MM.1S (cell line): ENCODE measurements at regions not wholly inside any gene's neighbourhood (a gene's known extent, or its start where the extent isn't known, plus 50 kb on each side); places are given as distances from the start of the nearest gene placed in this dataset.

Experiments used
- DNase-seq: peaks from one replicate; pipeline ENCODE4 v3.0.0-alpha.2; 2015
- H2AFZ ChIP-seq: fragments of 300-600 bp; sonication (generic); 2 replicates; pipeline ENCODE4 v1.6.0; 2016; ENCODE audit warnings: antibody characterized with exemption, low read length
- H3F3A ChIP-seq: fragments of 300-600 bp; sonication (generic); 2 replicates; pipeline ENCODE4 v1.6.1; 2016; ENCODE audit warnings: mild to moderate bottlenecking, antibody characterized with exemption, low read length, moderate library complexity, mixed read lengths; ENCODE audit not compliant: insufficient read depth
- H3K27ac ChIP-seq: fragments of 300-600 bp; sonication (generic); 2 replicates; pipeline ENCODE4 v1.5.1; 2016; ENCODE audit warnings: mild to moderate bottlenecking, low read length
- H3K27me3 ChIP-seq: fragments of 300-600 bp; sonication (generic); replicated peaks from 2 replicates; pipeline ENCODE4 v1.6.0; 2016; ENCODE audit warnings: low read length; ENCODE audit not compliant: insufficient read depth
- H3K36me3 ChIP-seq: fragments of 300-600 bp; sonication (generic); replicated peaks from 2 replicates; pipeline ENCODE4 v1.6.1; 2016; ENCODE audit warnings: mild to moderate bottlenecking, low read length, mixed read lengths; ENCODE audit not compliant: insufficient read depth
- H3K4me1 ChIP-seq: fragments of 300-600 bp; sonication (generic); 2 replicates; pipeline ENCODE4 v1.6.1; 2016; ENCODE audit warnings: low read length, mixed read lengths
- H3K4me2 ChIP-seq: fragments of 300-600 bp; sonication (generic); 2 replicates; pipeline ENCODE4 v1.6.0; 2016; ENCODE audit warnings: low read depth, low read length
- H3K4me3 ChIP-seq: fragments of 300-600 bp; sonication (generic); 2 replicates; pipeline ENCODE4 v1.5.1; 2016; ENCODE audit warnings: low read length, mixed read lengths
- H3K79me2 ChIP-seq: fragments of 300-600 bp; sonication (generic); 2 replicates; pipeline ENCODE4 v1.6.1; 2016; ENCODE audit warnings: mixed run types, low read length, mixed read lengths
- H3K9ac ChIP-seq: fragments of 300-600 bp; sonication (generic); 2 replicates; pipeline ENCODE4 v1.6.1; 2016; ENCODE audit warnings: low read length, mixed read lengths
- H3K9me2 ChIP-seq: fragments of 300-600 bp; sonication (generic); replicated peaks from 2 replicates; pipeline ENCODE4 v1.6.1; 2016; ENCODE audit warnings: mild to moderate bottlenecking, low read length, mixed read lengths; ENCODE audit not compliant: insufficient read depth
- H3K9me3 ChIP-seq: fragments of 300-600 bp; sonication (generic); replicated peaks from 2 replicates; pipeline ENCODE4 v1.6.1; 2016; ENCODE audit warnings: mild to moderate bottlenecking, low read length, mixed read lengths; ENCODE audit not compliant: insufficient read depth
- H4K20me1 ChIP-seq: fragments of 300-600 bp; sonication (generic); 2 replicates; pipeline ENCODE4 v1.6.1; 2016; ENCODE audit warnings: mild to moderate bottlenecking, low read length, moderate library complexity, mixed read lengths; ENCODE audit not compliant: insufficient read depth
- CTCF ChIP-seq: fragments of 300-600 bp; sonication (generic); IDR thresholded peaks from 2 replicates; pipeline ENCODE4 v1.5.1; 2016; ENCODE audit warnings: antibody characterized with exemption, low read length, mixed read lengths
- EZH2 ChIP-seq: fragments of 300-600 bp; sonication (generic); optimal IDR thresholded peaks from 2 replicates; pipeline ENCODE3; 2017; ENCODE audit warnings: low read depth, mild to moderate bottlenecking, antibody characterized with exemption, low read length, mixed read lengths
- EZH2phosphoT487 ChIP-seq: fragments of 300-600 bp; sonication (generic); IDR thresholded peaks from 2 replicates; pipeline ENCODE4 v1.6.1; 2018; ENCODE audit warnings: antibody characterized with exemption, low read length

- no peak overlapping the region for H2AFZ ChIP-seq
- peak overlapping the region; percentile 61; the same call in 1 of the 2 replicates for H3K4me3 ChIP-seq
- no peak for DNase-seq
- H4K20me1 ChIP-seq, result peaks cover 5% of the 10 kb centered on the region
- peaks cover 16% of the 10 kb centered on the region for H3F3A ChIP-seq
- H3K79me2 ChIP-seq, result no peaks in the 10 kb centered on the region
- no peak overlapping the region for H3K9ac ChIP-seq
- no peaks in the 10 kb centered on the region for H3K9me2 ChIP-seq
- H3K36me3 ChIP-seq, result no peaks in the 10 kb centered on the region
- no peak overlapping the region for H3K27ac ChIP-seq
- no peaks in the 10 kb centered on the region for H3K9me3 ChIP-seq
- 0 out of 2 replicates have a peak, but pooled peaks cover 10% of the 10 kb centered on the region for H3K4me1 ChIP-seq
- no peak for TF ChIP-seq CTCF
- TF ChIP-seq EZH2, result peak; percentile 17
- TF ChIP-seq EZH2phosphoT487, result no peak
- peak overlapping the region; percentile 83 for H3K4me2 ChIP-seq
- H3K27me3 ChIP-seq, result peaks cover 90% of the 10 kb centered on the region
These were observed 290.9 kb upstream of the NFE2L3 start for GRCh38 chr7:25861164-25861496.

- H3K9ac ChIP-seq, result no peak overlapping the region
- H3K4me2 ChIP-seq, result peak overlapping the region; percentile 83
These were observed 290.3 kb upstream of the NFE2L3 start for GRCh38 chr7:25861601-25862260.

GRCh38 chr7:25862261-25863004 lies 289.6 kb upstream of the NFE2L3 start:
- Histone ChIP-seq H3K4me3 (peak overlapping the region; percentile 61), H4K20me1 (peaks cover 5% of the 10 kb centered on the region), H3K9me2 (no peaks in the 10 kb centered on the region), H3K36me3 (no peaks in the 10 kb centered on the region), H3K27ac (no peak overlapping the region), H3K4me1 (0 out of 2 replicates have a peak, but pooled peaks cover 10% of the 10 kb centered on the region), H3K4me2 (peak overlapping the region; percentile 83), H3K27me3 (peaks cover 91% of the 10 kb centered on the region), H3K79me2 (no peaks in the 10 kb centered on the region), H3K9me3 (no peaks in the 10 kb centered on the region), H3F3A (peaks cover 14% of the 10 kb centered on the region), H2AFZ (no peak overlapping the region), H3K9ac (no peak overlapping the region)
- DNase-seq, result peak; percentile 100
- no peak for TF ChIP-seq EZH2phosphoT487
- no peak for TF ChIP-seq EZH2

More at GRCh38 chr7:25861601-25862260, 290.3 kb upstream of the NFE2L3 start:
- TF ChIP-seq EZH2phosphoT487 (no peak), EZH2 (peak; percentile 87), CTCF (no peak)
- Histone ChIP-seq H3K4me3 (peak overlapping the region; percentile 61), H3K27ac (no peak overlapping the region), H3K27me3 (peaks cover 90% of the 10 kb centered on the region), H3K9me3 (no peaks in the 10 kb centered on the region), H4K20me1 (peaks cover 5% of the 10 kb centered on the region), H3F3A (peaks cover 14% of the 10 kb centered on the region), H3K4me1 (0 out of 2 replicates have a peak, but pooled peaks cover 10% of the 10 kb centered on the region), H3K79me2 (no peaks in the 10 kb centered on the region), H3K36me3 (no peaks in the 10 kb centered on the region), H2AFZ (peak overlapping the region; percentile 13; the same call in 1 of the 2 replicates), H3K9me2 (no peaks in the 10 kb centered on the region)
- no peak for DNase-seq
